ENCODE measurements at regions not wholly inside any gene's neighbourhood (a gene's known extent, or its start where the extent isn't known, plus 50 kb on each side); places are given as distances from the start of the nearest gene placed in this dataset.
"Not testable (repeated sequence)": the region's sequence is repeated elsewhere in the genome, so short reads cannot be mapped to it uniquely, and the experiment has no call there.

DNA sequence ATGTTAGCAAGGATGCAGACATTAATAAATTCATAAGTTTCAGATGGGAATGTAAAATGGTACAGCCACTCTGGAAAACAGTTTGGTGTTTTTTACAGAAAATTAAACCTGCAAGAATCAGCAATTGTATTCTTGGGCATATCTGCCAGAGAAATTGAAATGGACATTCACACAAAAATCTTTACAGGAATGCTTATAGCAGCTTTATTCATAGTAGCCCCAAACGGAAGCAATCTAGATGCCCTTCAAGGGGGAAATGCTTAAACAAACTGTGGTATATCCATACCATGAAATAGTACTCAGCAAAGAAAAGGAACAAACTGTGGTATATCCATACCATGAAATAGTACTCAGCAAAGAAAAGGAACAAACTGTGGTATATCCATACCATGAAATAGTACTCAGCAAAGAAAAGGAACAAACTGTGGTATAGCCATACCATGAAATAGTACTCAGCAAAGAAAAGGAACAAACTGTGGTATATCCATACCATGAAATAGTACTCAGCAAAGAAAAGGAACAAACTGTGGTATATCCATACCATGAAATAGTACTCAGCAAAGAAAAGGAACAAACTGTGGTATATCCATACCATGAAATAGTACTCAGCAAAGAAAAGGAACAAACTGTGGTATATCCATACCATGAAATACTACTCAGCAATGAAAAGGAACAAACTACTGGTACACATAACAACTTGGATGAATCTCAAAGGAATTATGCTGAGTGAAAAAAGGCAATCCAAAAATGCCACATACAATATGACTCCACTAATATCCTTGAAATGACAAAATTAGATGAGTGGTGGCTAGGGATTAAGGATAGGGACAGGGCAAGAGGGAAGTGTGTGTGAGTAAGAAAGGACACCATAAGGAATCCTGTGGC lies 484.0 kb downstream of the SHISA9 start:
- H4K20me1 ChIP-seq (ENCODE audit: insufficient read depth); H3K9me2 ChIP-seq; H3K27ac ChIP-seq (ENCODE audit: low read depth in 2 of 2, low read length in 1 of 2); H3K4me2 ChIP-seq; H3K79me2 ChIP-seq (ENCODE audit: insufficient read depth); POLR2A ChIA-PET; CTCF ChIA-PET; H3K4me3 ChIP-seq (ENCODE audit: low read depth in 2 of 2, low read length in 1 of 2); DNase-seq; H3K4me1 ChIP-seq (ENCODE audit: control insufficient read depth in 1 of 2, insufficient read depth in 2 of 2, low read depth in 1 of 2, low read length in 1 of 2); H3K27me3 ChIP-seq (ENCODE audit: insufficient read depth); H3K9me3 ChIP-seq; H3K36me3 ChIP-seq (replicated peaks in 1 of 2; ENCODE audit: control insufficient read depth in 1 of 2, insufficient read depth in 2 of 2, low read length in 1 of 2); H2AFZ ChIP-seq (ENCODE audit: low read depth); H3K9ac ChIP-seq; H3F3A ChIP-seq (replicated peaks; ENCODE audit: insufficient read depth): not testable (repeated sequence)
- WGBS (ENCODE audit: low lambda C conversion rate): 0% methylated on average over 1 of the region's 1 CpG

- Histone ChIP-seq H3K9me2 (no peaks in the 10 kb centered on the region), H3K36me3 (replicated peaks in 1 of 2; ENCODE audit: control insufficient read depth in 1 of 2, insufficient read depth in 2 of 2, low read length in 1 of 2) (no peaks in the 10 kb centered on the region), H3K4me1 (ENCODE audit: control insufficient read depth in 1 of 2, insufficient read depth in 2 of 2, low read depth in 1 of 2, low read length in 1 of 2) (no peaks in the 10 kb centered on the region), H4K20me1 (ENCODE audit: insufficient read depth) (no peaks in the 10 kb centered on the region), H3K9me3 (no peaks in the 10 kb centered on the region), H3K79me2 (ENCODE audit: insufficient read depth) (no peaks in the 10 kb centered on the region), H3K4me3 (ENCODE audit: low read depth in 2 of 2, low read length in 1 of 2) (no peak overlapping the region), H3K4me2 (no peak overlapping the region), H2AFZ (ENCODE audit: low read depth) (no peak overlapping the region), H3K27ac (ENCODE audit: low read depth in 2 of 2, low read length in 1 of 2) (no peak overlapping the region), H3F3A (replicated peaks; ENCODE audit: insufficient read depth) (no peaks in the 10 kb centered on the region), H3K27me3 (ENCODE audit: insufficient read depth) (no peaks in the 10 kb centered on the region), H3K9ac (no peak overlapping the region)
- CTCF ChIA-PET: no interaction called here
- 2% methylated on average over 7 of the region's 7 CpGs for WGBS (ENCODE audit: low lambda C conversion rate)
- no peak for TF ChIP-seq RCOR1 (IDR thresholded peaks at IDR 0.05; ENCODE audit: low read length)
- no peak for TF ChIP-seq NRF1 (IDR thresholded peaks at IDR 0.05; ENCODE audit: low read depth, low read length)
- TF ChIP-seq YY1 (IDR thresholded peaks at IDR 0.05; ENCODE audit: low read depth): no peak
- no peak for TF ChIP-seq TCF12 (IDR thresholded peaks at IDR 0.05)
- TF ChIP-seq NFIC (IDR thresholded peaks at IDR 0.05; ENCODE audit: borderline replicate concordance): no peak
- no peak for TF ChIP-seq ELF1 (IDR thresholded peaks at IDR 0.05)
- no peak for TF ChIP-seq CHD2 (IDR thresholded peaks at IDR 0.05; ENCODE audit: low read length, partially characterized antibody)
- no peak for TF ChIP-seq CTCF (IDR thresholded peaks at IDR 0.05)
- TF ChIP-seq GATA2 (CRISPR knock-in tag; IDR thresholded peaks at IDR 0.05): no peak
- no peak for TF ChIP-seq MAX (IDR thresholded peaks at IDR 0.05; ENCODE audit: low read depth)
- no peak for TF ChIP-seq MXI1 (IDR thresholded peaks at IDR 0.05; ENCODE audit: low read depth, low read length)
- no peak for TF ChIP-seq FOXJ3 (CRISPR knock-in tag; IDR thresholded peaks at IDR 0.05)
- TF ChIP-seq SIN3A (IDR thresholded peaks at IDR 0.05; ENCODE audit: borderline replicate concordance, low read depth, low read length): no peak
- TF ChIP-seq FOXM1 (IDR thresholded peaks at IDR 0.05; ENCODE audit: low read depth): no peak
- TF ChIP-seq, protein P1, sequence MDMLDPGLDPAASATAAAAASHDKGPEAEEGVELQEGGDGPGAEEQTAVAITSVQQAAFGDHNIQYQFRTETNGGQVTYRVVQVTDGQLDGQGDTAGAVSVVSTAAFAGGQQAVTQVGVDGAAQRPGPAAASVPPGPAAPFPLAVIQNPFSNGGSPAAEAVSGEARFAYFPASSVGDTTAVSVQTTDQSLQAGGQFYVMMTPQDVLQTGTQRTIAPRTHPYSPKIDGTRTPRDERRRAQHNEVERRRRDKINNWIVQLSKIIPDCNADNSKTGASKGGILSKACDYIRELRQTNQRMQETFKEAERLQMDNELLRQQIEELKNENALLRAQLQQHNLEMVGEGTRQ (IDR thresholded peaks at IDR 0.05; ENCODE audit: borderline replicate concordance, low read depth, low read length): no peak
- no peak for DNase-seq
- POLR2A ChIA-PET: no interaction called here
Observed at GRCh38 chr16:13390093-13390985, 488.9 kb downstream of the SHISA9 start.

All from SK-N-SH (cell line).